Brain microvascular endothelial cell (primary cell): ENCODE measurements at regions not wholly inside any gene's neighbourhood (a gene's known extent, or its start where the extent isn't known, plus 50 kb on each side); places are given as distances from the start of the nearest gene placed in this dataset.
A peak's percentile ranks its signal among the peaks of the same experiment; 100 is the strongest.

Source experiments
- DNase-seq: peaks from one replicate; pipeline ENCODE4 v3.0.0-alpha.2; 2020
- H3K27ac ChIP-seq: fragments of 250-450 bp; sonication (Bioruptor Pico); 2 replicates; pipeline ENCODE4 v1.5.1; 2020; ENCODE audit warnings: mild to moderate bottlenecking, moderate library complexity
- H3K27me3 ChIP-seq: fragments of 250-450 bp; sonication (Bioruptor Pico); replicated peaks from 2 replicates; pipeline ENCODE4 v1.5.1; 2020; ENCODE audit warnings: mild to moderate bottlenecking
- H3K36me3 ChIP-seq: fragments of 250-450 bp; sonication (Bioruptor Pico); replicated peaks from 2 replicates; pipeline ENCODE4 v1.5.1; 2020; ENCODE audit warnings: mild to moderate bottlenecking
- H3K4me3 ChIP-seq: 2 replicates; pipeline ENCODE4 v1.5.1; 2011; ENCODE audit warnings: low read depth, mild to moderate bottlenecking, control low read depth, low read length, moderate library complexity
- CTCF ChIP-seq: IDR thresholded peaks from 2 replicates; pipeline ENCODE4 v1.5.1; 2011; ENCODE audit warnings: low read depth, mild to moderate bottlenecking, moderate library complexity, low read length, control low read depth, inconsistent platforms; ENCODE audit errors: missing control alignments
- in situ Hi-C: cut with HindIII; loops from 2 replicates; pipeline ENCODE4 v1.10.0; 2017; ENCODE audit warnings: low sequenced_read_pairs, low pct_ligation_motif_present

GRCh38 chr11:121829159-121829643 is 286.8 kb downstream of the BLID start:
- Histone ChIP-seq H3K27me3 (no peaks in the 10 kb centered on the region), H3K27ac (peak overlapping the region; percentile 93), H3K36me3 (no peaks in the 10 kb centered on the region), H3K4me3 (no peak overlapping the region)
- in situ Hi-C loops, result no loop called here
- peak; percentile 99 for DNase-seq
- TF ChIP-seq CTCF, result no peak

- Histone ChIP-seq H3K27ac (no peak overlapping the region), H3K27me3 (no peaks in the 10 kb centered on the region), H3K36me3 (no peaks in the 10 kb centered on the region), H3K4me3 (no peak overlapping the region)
- TF ChIP-seq CTCF, result no peak
- no peak for DNase-seq
- in situ Hi-C loops, result no loop called here
Measured at GRCh38 chr11:121814962-121815361, 301.1 kb downstream of the BLID start.

- H3K36me3 ChIP-seq, result no peaks in the 10 kb centered on the region
- TF ChIP-seq CTCF, result no peak
- in situ Hi-C loops, result no loop called here
- no peak overlapping the region for H3K4me3 ChIP-seq
- no peak for DNase-seq
- H3K27ac ChIP-seq, result no peak overlapping the region
- H3K27me3 ChIP-seq, result no peaks in the 10 kb centered on the region
Measured at GRCh38 chr11:121814296-121814695, 301.7 kb downstream of the BLID start.

- in situ Hi-C loops, result no loop called here
- no peaks in the 10 kb centered on the region for H3K27me3 ChIP-seq
- DNase-seq, result peak; percentile 64
- no peaks in the 10 kb centered on the region for H3K36me3 ChIP-seq
- TF ChIP-seq CTCF, result no peak
- H3K4me3 ChIP-seq, result no peak overlapping the region
- H3K27ac ChIP-seq, result no peak overlapping the region
Measured at GRCh38 chr11:121810291-121810690, 305.7 kb downstream of the BLID start.

GRCh38 chr11:121808096-121808495 is 307.9 kb downstream of the BLID start:
- in situ Hi-C loops, result no loop called here
- no peak for DNase-seq
- Histone ChIP-seq H3K36me3 (no peaks in the 10 kb centered on the region), H3K4me3 (no peak overlapping the region), H3K27me3 (no peaks in the 10 kb centered on the region), H3K27ac (no peak overlapping the region)
- TF ChIP-seq CTCF, result no peak

- in situ Hi-C loops, result no loop called here
- Histone ChIP-seq H3K27me3 (no peaks in the 10 kb centered on the region), H3K27ac (no peak overlapping the region), H3K4me3 (no peak overlapping the region), H3K36me3 (no peaks in the 10 kb centered on the region)
- DNase-seq, result no peak
- TF ChIP-seq CTCF, result no peak
Measured at GRCh38 chr11:121807051-121807450, 309.0 kb downstream of the BLID start.
